GM12865 (cell line): ENCODE measurements at regions not wholly inside any gene's neighbourhood (a gene's known extent, or its start where the extent isn't known, plus 50 kb on each side); places are given as distances from the start of the nearest gene placed in this dataset.

Experiments used
- DNase-seq: peaks from one replicate; pipeline ENCODE4 v3.0.0; 2010; ENCODE audit warnings: low read depth
- H3K4me3 ChIP-seq: 2 replicates; pipeline ENCODE4 v1.5.1; 2011; ENCODE audit warnings: mild to moderate bottlenecking, low read depth, low read length, control low read depth
- TF ChIP-seq, protein P1 (sequence below): IDR thresholded peaks from 2 replicates; pipeline ENCODE4 v1.5.1; 2011; ENCODE audit warnings: low read length, control low read depth, low read depth, inconsistent platforms; ENCODE audit not compliant: insufficient read depth; ENCODE audit errors: missing control alignments

GRCh38 chr2:11033114-11033513, 121.4 kb downstream of the KCNF1 start:
- no peak overlapping the region for H3K4me3 ChIP-seq
- no peak for DNase-seq
- TF ChIP-seq, protein P1, sequence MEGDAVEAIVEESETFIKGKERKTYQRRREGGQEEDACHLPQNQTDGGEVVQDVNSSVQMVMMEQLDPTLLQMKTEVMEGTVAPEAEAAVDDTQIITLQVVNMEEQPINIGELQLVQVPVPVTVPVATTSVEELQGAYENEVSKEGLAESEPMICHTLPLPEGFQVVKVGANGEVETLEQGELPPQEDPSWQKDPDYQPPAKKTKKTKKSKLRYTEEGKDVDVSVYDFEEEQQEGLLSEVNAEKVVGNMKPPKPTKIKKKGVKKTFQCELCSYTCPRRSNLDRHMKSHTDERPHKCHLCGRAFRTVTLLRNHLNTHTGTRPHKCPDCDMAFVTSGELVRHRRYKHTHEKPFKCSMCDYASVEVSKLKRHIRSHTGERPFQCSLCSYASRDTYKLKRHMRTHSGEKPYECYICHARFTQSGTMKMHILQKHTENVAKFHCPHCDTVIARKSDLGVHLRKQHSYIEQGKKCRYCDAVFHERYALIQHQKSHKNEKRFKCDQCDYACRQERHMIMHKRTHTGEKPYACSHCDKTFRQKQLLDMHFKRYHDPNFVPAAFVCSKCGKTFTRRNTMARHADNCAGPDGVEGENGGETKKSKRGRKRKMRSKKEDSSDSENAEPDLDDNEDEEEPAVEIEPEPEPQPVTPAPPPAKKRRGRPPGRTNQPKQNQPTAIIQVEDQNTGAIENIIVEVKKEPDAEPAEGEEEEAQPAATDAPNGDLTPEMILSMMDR = no peak

DNA sequence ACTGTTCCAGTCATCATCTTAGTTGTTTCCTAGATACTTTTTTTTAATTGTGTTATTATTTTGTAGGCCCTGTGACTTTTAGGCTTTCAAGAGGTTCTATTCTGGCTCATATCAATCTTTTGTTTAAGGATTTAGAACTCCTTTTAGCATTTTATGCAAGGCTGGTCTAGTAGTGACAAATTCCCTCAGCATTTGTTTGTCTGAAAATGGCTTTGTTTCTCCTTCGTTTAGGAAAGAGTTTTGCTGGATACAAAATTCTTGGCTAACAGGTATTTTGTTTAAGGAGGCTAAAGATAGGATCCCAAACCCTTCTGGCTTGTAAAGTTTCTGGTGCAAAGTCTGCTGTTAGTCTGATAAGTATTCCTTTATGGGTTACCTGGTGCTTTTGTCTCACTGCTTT, 116.6 kb upstream of the SLC66A3 start:
- no peak for DNase-seq
- TF ChIP-seq, protein P1 = no peak
- no peak overlapping the region for H3K4me3 ChIP-seq

DNA sequence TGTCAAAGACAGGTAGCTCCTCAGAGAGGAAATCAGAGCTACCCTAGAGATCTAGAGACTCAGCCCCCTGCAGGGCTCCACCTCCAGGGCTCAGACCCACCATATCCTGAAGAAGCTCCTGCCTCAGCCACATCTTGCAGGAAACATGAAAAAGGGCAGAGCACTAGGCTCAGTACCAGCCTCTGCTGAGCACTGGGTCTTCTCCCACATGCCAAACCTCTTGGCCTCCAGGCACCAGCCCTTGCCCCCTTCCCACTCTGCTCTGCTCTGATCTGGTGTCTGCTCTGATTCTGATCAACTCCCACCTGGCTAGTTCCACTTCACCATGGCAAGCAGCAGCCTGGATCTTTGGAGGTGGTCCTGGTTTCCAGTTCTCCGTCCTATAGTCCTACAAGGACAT, 114.3 kb upstream of the SLC66A3 start:
- TF ChIP-seq, protein P1 = no peak
- H3K4me3 ChIP-seq = no peak overlapping the region
- no peak for DNase-seq

GRCh38 chr2:11042841-11043240, 112.4 kb upstream of the SLC66A3 start:
- TF ChIP-seq, protein P1 = no peak
- DNase-seq = no peak
- no peak overlapping the region for H3K4me3 ChIP-seq

GRCh38 chr2:11043245-11043644, 112.0 kb upstream of the SLC66A3 start:
- H3K4me3 ChIP-seq = no peak overlapping the region
- TF ChIP-seq, protein P1 = no peak
- no peak for DNase-seq

DNA sequence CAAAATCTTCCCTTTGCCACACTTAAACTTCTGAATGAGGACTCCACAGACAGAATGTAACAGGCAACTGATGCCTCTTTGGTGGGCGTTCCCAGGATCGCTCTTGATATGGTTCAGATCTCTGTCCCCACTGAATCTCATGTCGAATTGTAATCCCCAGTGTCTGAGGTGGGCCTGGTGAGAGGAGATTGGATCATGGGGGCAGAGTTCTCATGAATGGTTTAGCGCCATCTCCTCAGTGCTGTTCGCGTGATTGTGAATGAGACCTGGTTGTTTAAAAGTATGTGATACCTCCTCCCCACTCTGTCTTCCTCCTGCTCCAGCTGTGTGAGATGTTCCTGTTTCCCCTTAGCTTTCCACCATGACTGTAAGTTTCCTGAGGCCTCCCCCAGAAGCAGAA, 111.1 kb upstream of the SLC66A3 start:
- H3K4me3 ChIP-seq = no peak overlapping the region
- TF ChIP-seq, protein P1 = no peak
- no peak for DNase-seq

DNA sequence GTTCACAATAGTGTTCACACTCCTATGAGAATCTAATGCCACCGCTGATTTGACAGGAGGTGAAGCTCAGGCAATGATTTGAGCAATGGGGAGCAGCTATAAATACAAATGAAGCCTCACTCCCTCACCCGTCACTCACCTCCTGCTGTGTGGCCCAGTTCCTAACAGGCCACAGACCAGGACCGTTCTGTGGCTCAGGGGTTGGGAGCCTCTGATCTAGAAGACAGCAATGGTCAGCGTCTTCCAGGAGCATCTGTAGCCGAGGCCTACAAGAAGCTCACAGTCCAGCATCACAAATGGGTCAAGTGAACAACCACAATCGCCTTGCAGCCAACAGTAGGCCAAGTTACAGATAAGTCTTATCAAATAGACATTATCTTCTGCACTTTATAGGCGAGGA, 110.0 kb upstream of the SLC66A3 start:
- TF ChIP-seq, protein P1 = no peak
- DNase-seq = no peak
- no peak overlapping the region for H3K4me3 ChIP-seq
